ENCODE measurements at regions not wholly inside any gene's neighbourhood (a gene's known extent, or its start where the extent isn't known, plus 50 kb on each side); places are given as distances from the start of the nearest gene placed in this dataset.

DNA sequence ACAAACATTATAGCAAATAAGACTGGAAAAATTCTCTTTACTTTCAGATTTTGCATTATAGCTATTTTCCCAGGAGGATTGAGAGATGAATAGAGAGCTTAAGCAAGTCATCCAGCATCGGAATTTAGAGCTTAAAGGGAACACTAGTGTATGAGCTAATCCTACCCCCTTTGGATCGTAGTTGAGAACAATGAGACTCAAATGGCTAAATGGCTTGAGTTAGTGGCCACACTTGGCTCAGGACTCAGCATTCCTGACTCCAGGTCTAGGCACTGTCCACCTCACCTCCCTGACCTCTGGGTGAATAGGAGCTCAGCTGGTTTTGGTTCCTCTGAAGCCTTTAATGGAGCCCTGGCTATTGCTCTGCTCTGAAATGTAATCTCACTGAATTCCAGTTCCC is 97.5 kb upstream of the CXCR4 start:
- DNase-seq = no peak
- H3K36me3 Mint-ChIP-seq (ENCODE audit: insufficient read depth) = no peaks in the 10 kb centered on the region
- H3K9me3 Mint-ChIP-seq = peaks cover under 1 to 3% of the 10 kb centered on the region in 2 donors
- H3K27me3 Mint-ChIP-seq = no peaks in the 10 kb centered on the region
- H3K4me3 Mint-ChIP-seq = no peak overlapping the region
- no peak overlapping the region for H3K27ac Mint-ChIP-seq
- no peak for ATAC-seq (replicated peaks)
- peaks cover 36 to 40% of the 10 kb centered on the region in 2 donors for H3K4me1 Mint-ChIP-seq (ENCODE audit: low read depth in 2 of 2)

DNA sequence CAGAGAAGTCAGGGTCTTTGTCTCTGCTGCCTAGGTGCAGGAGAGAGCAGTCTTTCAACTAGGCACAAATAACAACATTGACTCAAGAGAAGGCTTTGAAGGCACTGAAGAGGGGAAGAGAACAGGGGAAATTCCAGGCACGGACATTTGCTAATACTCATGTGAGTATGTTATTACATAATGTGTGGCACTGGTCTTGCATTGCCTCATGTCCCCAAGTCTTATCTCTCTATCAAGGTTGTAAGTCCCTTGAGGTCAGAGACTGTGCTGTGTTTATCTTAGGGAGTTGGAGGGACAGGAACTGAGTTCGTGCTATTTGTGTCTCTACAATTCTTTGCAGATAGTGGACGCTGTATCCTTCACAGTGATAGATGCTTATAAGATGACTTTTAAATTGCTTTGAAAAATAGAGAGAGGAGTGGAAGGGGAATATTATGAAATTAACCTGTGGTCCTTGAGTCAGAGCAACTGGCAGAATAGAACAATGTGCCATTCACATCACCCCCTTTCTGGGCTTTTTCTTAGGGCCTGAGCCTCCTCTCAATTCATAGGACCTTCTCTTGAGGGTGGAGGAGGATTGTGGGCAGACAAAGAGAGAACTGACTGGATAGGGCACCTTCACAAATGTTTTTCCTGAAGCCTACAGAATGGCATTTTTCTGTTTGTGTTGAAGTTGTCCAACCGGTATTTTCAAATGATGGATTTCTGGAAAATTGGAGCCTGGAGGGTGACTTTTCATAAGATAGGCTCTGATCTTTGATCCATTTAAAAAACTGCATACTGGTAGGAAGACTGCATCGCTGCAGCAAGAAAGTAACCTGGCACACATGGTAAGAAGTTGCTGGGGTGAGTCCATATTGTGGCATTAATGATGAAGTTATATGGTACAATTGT is 96.6 kb upstream of the CXCR4 start:
- H3K36me3 Mint-ChIP-seq (ENCODE audit: insufficient read depth) = no peaks in the 10 kb centered on the region
- peaks cover 4 to 8% of the 10 kb centered on the region in 2 donors for H3K9me3 Mint-ChIP-seq
- peaks cover 39 to 41% of the 10 kb centered on the region in 2 donors for H3K4me1 Mint-ChIP-seq (ENCODE audit: low read depth in 2 of 2)
- H3K27ac Mint-ChIP-seq = peak overlapping the region; percentile 96 to 98
- no peaks in the 10 kb centered on the region for H3K27me3 Mint-ChIP-seq
- ATAC-seq (replicated peaks) (no peak), DNase-seq (no peak)
- no peak overlapping the region for H3K4me3 Mint-ChIP-seq

DNA sequence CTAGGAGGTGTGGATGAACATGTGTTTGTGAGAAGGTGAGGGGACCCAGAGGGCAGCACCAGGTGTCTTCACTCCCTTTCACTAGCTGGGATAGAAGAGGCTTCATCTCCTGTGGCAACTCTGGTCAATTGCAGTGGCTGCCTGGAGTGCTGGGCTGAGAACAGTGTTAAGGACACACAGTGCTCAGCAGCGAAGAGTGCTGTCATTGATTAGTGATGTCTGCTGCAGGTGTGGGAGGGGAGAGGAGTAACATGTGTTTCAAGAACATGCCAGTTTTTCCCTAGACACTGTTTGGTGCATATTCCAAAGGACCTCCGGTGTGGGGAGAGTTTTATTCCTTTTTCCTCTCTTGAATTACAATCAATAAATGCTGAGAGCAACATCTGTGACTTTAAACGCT is 95.9 kb upstream of the CXCR4 start:
- peaks cover 39 to 41% of the 10 kb centered on the region in 2 donors for H3K4me1 Mint-ChIP-seq (ENCODE audit: low read depth in 2 of 2)

DNA sequence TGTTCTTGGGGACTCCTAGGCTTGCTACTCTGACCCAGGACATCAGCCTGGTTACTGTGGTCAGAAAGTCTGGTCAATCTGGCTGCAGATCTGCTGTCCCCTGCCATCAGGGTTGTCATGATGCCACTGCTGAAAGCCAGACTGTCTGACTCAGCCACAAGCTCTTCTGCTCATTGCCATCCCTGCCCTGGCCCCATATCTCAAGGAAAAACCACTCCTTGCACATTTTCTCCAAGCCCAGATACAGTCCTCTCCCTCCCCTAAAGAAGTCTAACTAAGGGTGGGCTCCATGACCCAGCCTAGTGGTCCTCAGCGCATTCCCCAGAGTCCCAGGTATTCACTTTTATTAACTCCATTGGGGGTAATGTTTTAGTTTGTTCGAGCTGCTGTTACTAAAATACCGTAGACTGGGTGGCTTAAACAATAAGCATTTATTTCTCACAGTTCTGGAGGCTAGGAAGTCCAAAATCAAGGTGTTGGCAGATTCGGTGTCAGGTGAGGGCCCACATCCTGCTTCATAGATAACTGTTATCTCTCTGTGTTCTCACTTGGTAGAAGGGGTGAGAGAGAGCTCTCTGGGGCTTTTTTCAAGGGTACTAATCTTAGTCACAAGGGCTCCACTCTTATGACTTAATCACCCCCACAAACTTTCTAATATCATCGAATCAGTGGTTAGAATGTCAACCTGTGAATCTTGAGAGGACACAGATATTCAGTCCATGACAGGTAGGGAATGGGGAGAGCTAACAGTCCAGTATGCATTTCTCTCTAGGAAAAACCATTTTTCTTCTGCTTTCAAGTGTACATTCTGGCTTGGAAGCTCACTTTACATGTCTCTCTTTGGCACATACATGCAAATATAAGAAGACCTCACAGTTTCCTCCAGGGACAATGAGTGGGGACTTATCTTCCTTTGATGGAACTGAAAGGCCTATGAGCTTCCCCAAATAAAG is 94.8 kb upstream of the CXCR4 start:
- Mint-ChIP-seq H3K4me1 (ENCODE audit: low read depth in 2 of 2) (peaks cover 39 to 41% of the 10 kb centered on the region in 2 donors), H3K27me3 (no peaks in the 10 kb centered on the region), H3K27ac (peak overlapping the region; percentile 96 to 98), H3K9me3 (peaks cover 4 to 8% of the 10 kb centered on the region in 2 donors), H3K4me3 (peak overlapping the region; percentile 62 to 70), H3K36me3 (ENCODE audit: insufficient read depth) (no peaks in the 10 kb centered on the region)
- DNase-seq (peak; percentile 36 to 52 (median 50)), ATAC-seq (replicated peaks) (peak; percentile 94)

More for the DNA sequence above, 95.9 kb upstream of the CXCR4 start:
- Mint-ChIP-seq H3K4me3 (peak overlapping the region in 1 of 2 donors; percentile 31), H3K27me3 (no peaks in the 10 kb centered on the region), H3K9me3 (peaks cover 4 to 8% of the 10 kb centered on the region in 2 donors), H3K27ac (peak overlapping the region; percentile 96 to 98), H3K36me3 (ENCODE audit: insufficient read depth) (no peaks in the 10 kb centered on the region)
- DNase-seq (no peak), ATAC-seq (replicated peaks) (no peak)

DNA sequence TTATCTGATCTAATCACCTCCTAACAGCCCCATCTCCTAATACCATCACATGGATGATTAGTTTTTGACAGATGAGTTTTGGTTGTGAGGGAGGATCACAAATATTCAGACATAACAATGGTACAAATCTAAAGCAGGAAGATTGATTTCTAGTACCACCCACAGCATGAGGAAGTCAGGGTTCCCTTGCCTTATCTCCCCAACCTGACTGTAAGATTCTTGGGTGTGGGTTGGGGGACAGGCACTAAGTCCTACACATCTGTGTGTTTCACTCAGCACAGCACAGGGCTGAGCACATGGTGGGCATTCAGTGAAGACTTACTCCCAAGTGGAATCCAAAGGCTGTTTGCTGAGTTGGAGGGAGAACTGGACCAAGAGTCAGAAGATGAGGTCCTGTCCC is 93.8 kb upstream of the CXCR4 start:
- H3K27ac Mint-ChIP-seq = peak overlapping the region; percentile 96 to 98
- no peak overlapping the region for H3K4me3 Mint-ChIP-seq
- peaks cover 4 to 8% of the 10 kb centered on the region in 2 donors for H3K9me3 Mint-ChIP-seq
- DNase-seq (no peak), ATAC-seq (replicated peaks) (no peak)
- no peaks in the 10 kb centered on the region for H3K27me3 Mint-ChIP-seq
- no peaks in the 10 kb centered on the region for H3K36me3 Mint-ChIP-seq (ENCODE audit: insufficient read depth)
- H3K4me1 Mint-ChIP-seq (ENCODE audit: low read depth in 2 of 2) = peaks cover 41 to 47% of the 10 kb centered on the region in 2 donors

DNA sequence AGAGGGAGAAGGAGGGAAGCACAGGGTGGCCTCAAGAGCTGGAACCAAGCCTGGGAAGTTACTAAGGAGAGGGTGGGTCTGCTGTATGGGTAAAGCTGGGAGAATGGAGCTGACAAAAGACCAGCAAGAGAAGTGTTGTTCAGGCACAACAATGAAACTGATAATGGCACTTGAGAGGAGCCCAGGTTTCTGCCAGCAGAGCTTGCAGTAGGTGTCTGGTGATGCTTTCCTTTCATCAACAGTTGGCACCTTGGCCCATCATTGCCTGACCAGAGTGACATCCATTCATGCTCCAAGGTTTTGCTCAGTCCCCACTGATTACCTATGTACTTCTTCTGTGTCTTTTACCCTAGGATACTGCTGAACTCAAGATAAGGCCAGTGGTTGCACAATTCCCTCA is 92.9 kb upstream of the CXCR4 start:
- H3K27me3 Mint-ChIP-seq = peaks cover 0 to 2% of the 10 kb centered on the region in 2 donors
- H3K4me3 Mint-ChIP-seq = peak overlapping the region; percentile 2 to 9
- H3K27ac Mint-ChIP-seq = peak overlapping the region; percentile 3 to 79
- H3K36me3 Mint-ChIP-seq (ENCODE audit: insufficient read depth) = no peaks in the 10 kb centered on the region
- peaks cover 4 to 8% of the 10 kb centered on the region in 2 donors for H3K9me3 Mint-ChIP-seq
- peaks cover 39 to 47% of the 10 kb centered on the region in 2 donors for H3K4me1 Mint-ChIP-seq (ENCODE audit: low read depth in 2 of 2)
- ATAC-seq (replicated peaks) = no peak
- no peak for DNase-seq

DNA sequence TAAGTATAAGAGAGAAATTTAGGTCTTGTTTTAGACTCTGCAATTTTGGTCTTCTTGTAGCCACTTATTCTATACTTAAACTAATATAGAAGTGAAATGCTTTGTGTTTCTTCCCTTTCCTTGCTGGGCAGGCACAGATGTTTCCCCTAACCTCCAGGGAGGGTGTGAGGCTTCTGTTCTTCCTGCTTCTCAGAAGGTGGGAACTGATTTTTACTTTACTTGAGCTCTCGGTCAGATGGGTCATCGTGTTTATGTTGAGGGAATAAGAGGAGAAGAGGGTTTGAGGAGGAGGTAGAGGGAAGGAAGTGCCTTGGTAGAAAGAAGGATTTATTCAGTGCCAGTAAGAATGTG is 92.5 kb upstream of the CXCR4 start:
- H3K27me3 Mint-ChIP-seq = peaks cover 0 to 6% of the 10 kb centered on the region in 2 donors
- peak overlapping the region; percentile 3 to 79 for H3K27ac Mint-ChIP-seq
- DNase-seq = no peak
- peaks cover 40 to 47% of the 10 kb centered on the region in 2 donors for H3K4me1 Mint-ChIP-seq (ENCODE audit: low read depth in 2 of 2)
- peak overlapping the region; percentile 2 to 9 for H3K4me3 Mint-ChIP-seq
- no peaks in the 10 kb centered on the region for H3K36me3 Mint-ChIP-seq (ENCODE audit: insufficient read depth)
- H3K9me3 Mint-ChIP-seq = peaks cover 4 to 8% of the 10 kb centered on the region in 2 donors
- ATAC-seq (replicated peaks) = no peak

DNA sequence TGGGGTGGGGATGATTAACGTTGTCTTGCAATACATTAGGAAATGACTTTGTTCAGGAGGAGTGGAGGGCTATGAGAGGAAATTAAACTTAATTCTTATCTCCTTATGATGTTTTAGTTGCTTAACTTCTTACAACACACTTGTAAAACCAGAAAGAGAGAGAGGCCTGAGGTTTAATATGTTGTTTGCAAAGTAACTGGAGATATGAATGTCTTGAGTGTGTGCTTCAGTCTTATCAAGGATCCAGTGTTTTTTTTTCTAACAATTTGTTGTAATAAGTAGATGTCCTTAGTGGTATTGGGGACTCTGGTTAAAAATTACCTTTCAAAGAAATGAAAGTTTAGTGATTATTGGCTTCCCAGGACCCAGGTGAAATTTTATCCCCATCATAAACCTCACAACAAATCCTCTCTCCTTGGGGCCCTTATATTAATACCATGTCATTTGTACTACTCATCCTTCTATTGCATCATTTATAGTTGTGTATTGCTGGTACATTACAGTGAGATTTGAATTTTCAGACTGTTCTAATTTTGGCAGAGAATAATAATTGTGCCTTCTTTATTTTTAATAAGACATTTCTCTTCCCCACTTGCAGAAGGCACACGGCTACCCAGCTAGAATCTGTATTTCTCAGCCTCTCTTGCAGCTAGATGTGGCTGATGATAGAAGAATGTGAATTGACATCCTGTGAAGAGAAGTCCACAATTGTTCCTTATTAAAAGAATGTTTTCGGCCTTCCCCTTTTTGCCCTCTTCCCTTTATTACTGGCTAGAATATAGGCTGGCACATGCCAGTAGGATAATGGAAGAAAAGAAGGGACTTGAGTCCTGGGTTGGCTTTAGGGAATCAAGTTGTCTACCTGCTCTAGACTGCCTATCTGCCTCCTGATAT is 91.9 kb upstream of the CXCR4 start:
- H3K27ac Mint-ChIP-seq = peak overlapping the region; percentile 3 to 79
- DNase-seq (no peak), ATAC-seq (replicated peaks) (no peak)
- H3K36me3 Mint-ChIP-seq (ENCODE audit: insufficient read depth) = no peaks in the 10 kb centered on the region
- peaks cover 40 to 47% of the 10 kb centered on the region in 2 donors for H3K4me1 Mint-ChIP-seq (ENCODE audit: low read depth in 2 of 2)
- H3K9me3 Mint-ChIP-seq = peaks cover 4 to 8% of the 10 kb centered on the region in 2 donors
- peaks cover 0 to 6% of the 10 kb centered on the region in 2 donors for H3K27me3 Mint-ChIP-seq
- no peak overlapping the region for H3K4me3 Mint-ChIP-seq

DNA sequence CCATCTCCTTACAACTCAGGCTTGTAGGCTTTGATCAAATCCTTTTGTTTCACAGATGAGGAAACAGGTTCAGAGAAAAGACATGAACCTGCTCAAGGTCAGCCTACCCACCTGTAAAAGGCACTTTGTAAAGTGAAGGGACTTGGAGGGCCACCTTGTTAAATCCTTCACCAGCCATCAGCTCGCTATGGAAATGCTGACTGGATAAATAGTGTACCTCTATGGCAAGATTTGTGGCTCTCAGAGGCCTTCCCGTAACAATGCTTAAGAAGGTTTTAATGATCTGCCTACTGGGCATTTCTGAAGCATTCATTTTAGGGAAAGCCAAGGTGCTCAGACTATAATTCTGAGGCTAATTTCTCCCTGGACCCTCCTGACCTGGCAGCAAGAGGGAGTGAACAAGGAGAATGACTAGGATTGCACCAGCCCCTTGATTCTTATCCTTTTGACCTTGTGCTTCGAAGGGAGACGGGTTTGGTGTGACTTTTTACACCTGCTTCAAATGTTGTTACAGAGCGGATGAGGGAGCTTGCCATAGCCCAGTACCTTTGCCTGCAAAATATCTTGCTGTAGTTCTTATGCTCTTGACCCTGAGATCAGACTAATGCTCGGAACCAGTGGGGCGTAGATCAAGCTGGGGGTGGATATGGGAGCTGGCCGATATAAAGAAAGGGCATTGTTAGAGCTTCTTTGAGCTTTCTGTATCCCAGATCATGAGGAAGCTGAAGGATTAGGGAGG is 90.9 kb upstream of the CXCR4 start:
- H3K36me3 Mint-ChIP-seq (ENCODE audit: insufficient read depth) = no peaks in the 10 kb centered on the region
- no peak overlapping the region for H3K4me3 Mint-ChIP-seq
- no peak overlapping the region for H3K27ac Mint-ChIP-seq
- peaks cover 36 to 41% of the 10 kb centered on the region in 2 donors for H3K4me1 Mint-ChIP-seq (ENCODE audit: low read depth in 2 of 2)
- H3K27me3 Mint-ChIP-seq = peaks cover 0 to 6% of the 10 kb centered on the region in 2 donors
- DNase-seq = no peak
- no peak for ATAC-seq (replicated peaks)
- H3K9me3 Mint-ChIP-seq = peaks cover 4 to 8% of the 10 kb centered on the region in 2 donors

DNA sequence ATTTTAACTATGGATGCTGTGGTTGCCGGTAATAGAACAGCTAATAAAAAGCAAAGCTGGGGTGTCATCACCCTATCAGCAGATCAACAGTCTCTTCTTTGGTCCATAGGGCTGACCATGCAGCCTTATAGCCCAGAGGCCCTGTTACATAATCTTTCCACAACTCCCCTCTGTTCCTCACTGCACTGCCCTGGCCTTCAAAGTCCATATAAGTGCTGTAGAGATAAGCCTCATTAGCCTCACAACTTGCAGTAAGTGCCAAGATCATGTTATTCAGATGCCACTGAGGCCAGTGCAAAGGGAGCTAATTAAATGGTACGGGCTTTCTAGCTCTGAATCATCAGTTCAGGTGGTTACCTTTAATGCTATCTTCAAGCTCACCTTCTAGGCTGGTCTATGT is 89.7 kb upstream of the CXCR4 start:
- Mint-ChIP-seq H3K4me1 (ENCODE audit: low read depth in 2 of 2) (peaks cover 25 to 30% of the 10 kb centered on the region in 2 donors), H3K9me3 (peaks cover 4 to 8% of the 10 kb centered on the region in 2 donors), H3K27me3 (peaks cover 0 to 6% of the 10 kb centered on the region in 2 donors), H3K4me3 (no peak overlapping the region), H3K27ac (no peak overlapping the region), H3K36me3 (ENCODE audit: insufficient read depth) (no peaks in the 10 kb centered on the region)
- ATAC-seq (replicated peaks) (no peak), DNase-seq (no peak)

DNA sequence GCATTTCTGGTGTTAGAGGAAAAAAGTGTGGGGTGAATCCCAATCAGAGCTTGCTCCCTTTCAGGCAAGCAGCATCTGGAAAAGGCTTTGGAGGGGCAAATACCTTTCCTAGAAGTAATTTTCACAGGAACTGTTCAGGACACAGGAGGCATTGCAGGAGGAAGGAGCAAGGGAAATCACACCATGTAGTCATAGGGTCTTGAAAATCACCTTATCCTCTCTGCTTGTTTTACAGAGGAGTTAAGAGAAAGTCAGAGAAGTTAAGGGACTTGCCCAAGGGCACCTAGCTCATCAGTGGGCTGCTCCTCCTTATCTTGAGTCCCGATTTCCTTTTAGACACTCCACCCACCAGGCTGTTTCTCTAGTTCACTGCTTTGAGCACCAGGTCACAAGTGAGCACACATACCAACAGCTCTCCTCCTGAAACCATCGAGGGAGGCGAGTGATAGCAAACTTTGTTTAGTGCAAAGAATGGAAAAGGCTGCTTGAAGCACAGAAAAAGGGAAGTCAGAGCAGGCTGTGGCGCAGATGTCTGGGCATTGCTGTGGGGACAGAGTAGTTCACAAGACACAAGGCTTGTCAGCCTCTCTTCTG is 89.2 kb upstream of the CXCR4 start:
- peaks cover 4 to 8% of the 10 kb centered on the region in 2 donors for H3K9me3 Mint-ChIP-seq
- peaks cover 20 to 24% of the 10 kb centered on the region in 2 donors for H3K4me1 Mint-ChIP-seq (ENCODE audit: low read depth in 2 of 2)
- peak; percentile 51 for ATAC-seq (replicated peaks)
- H3K4me3 Mint-ChIP-seq = no peak overlapping the region
- peak overlapping the region in 1 of 2 donors; percentile 53 for H3K27ac Mint-ChIP-seq
- no peak for DNase-seq
- H3K36me3 Mint-ChIP-seq (ENCODE audit: insufficient read depth) = no peaks in the 10 kb centered on the region
- H3K27me3 Mint-ChIP-seq = peaks cover 0 to 6% of the 10 kb centered on the region in 2 donors

DNA sequence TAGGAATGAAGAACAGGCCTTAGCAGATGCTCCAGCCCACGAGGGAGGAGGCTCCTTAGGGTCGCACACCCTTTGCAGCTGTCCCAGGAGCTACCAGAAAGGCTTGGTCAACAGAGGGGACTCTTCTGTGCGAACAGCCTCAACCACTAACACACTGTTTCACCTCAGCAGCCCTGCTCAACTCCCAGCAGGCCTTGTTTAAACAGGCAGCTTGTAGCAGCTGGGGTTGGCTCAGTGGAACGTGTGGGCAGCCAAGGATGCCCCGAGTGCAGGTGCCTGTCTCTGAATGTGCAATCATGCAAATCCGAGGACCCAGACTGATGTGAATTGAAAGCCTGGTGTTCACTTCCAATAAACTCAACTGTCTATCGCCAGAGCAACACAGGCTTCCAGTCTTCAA is 88.7 kb upstream of the CXCR4 start:
- ATAC-seq (replicated peaks) (peak; percentile 59), DNase-seq (no peak)
- no peak overlapping the region for H3K4me3 Mint-ChIP-seq
- H3K4me1 Mint-ChIP-seq (ENCODE audit: low read depth in 2 of 2) = peaks cover 16 to 19% of the 10 kb centered on the region in 2 donors
- no peaks in the 10 kb centered on the region for H3K36me3 Mint-ChIP-seq (ENCODE audit: insufficient read depth)
- peak overlapping the region in 1 of 2 donors; percentile 53 for H3K27ac Mint-ChIP-seq
- peaks cover 0 to 6% of the 10 kb centered on the region in 2 donors for H3K27me3 Mint-ChIP-seq
- H3K9me3 Mint-ChIP-seq = peaks cover 4 to 8% of the 10 kb centered on the region in 2 donors
